ENCODE measurements at regions not wholly inside any gene's neighbourhood (a gene's known extent, or its start where the extent isn't known, plus 50 kb on each side); places are given as distances from the start of the nearest gene placed in this dataset.

DNA sequence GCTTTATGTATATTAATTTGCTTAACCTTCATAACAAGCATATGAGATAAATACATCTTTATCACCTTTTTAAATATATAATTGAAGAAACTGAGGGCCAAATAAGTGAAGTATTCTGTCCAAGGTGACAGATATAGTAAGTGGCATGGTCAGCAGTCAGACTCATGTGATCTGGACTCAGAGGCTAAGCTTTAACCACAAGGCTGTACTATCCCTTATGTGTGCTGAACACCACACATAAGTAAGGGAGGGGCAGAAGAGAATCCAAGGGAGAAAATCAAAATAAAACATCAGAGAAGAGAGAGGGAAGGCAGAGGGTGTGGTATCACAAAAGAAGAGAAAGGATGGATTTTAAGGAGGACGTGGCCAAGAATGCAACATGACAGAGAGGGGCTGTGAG, 348.4 kb downstream of the EFNB2 start:
- no peaks in the 10 kb centered on the region for H3K36me3 ChIP-seq (ENCODE audit: insufficient read depth)
- H3K4me1 ChIP-seq (ENCODE audit: insufficient read depth), result no peaks in the 10 kb centered on the region
- H3K27me3 ChIP-seq (ENCODE audit: insufficient read depth), result no peaks in the 10 kb centered on the region
- DNase-seq (ENCODE audit: low spot score) (no peak), ATAC-seq (no peak)
- H3K27me3 Mint-ChIP-seq (ENCODE audit: insufficient read depth, low read depth, poor library complexity), result peaks cover 2% of the 10 kb centered on the region
- H3K9me2 ChIP-seq (ENCODE audit: insufficient read depth), result peaks cover 4% of the 10 kb centered on the region; the same call in 1 of the 2 replicates
- no peaks in the 10 kb centered on the region for H3F3A ChIP-seq (replicated peaks; ENCODE audit: low read depth)
- peaks cover 2% of the 10 kb centered on the region; the same call in 1 of the 3 replicates for H3K4me1 Mint-ChIP-seq
- no peak overlapping the region for H3K4me2 ChIP-seq
- H4K20me1 ChIP-seq (replicated peaks; ENCODE audit: insufficient read depth), result no peaks in the 10 kb centered on the region
- TF ChIP-seq, protein P1, sequence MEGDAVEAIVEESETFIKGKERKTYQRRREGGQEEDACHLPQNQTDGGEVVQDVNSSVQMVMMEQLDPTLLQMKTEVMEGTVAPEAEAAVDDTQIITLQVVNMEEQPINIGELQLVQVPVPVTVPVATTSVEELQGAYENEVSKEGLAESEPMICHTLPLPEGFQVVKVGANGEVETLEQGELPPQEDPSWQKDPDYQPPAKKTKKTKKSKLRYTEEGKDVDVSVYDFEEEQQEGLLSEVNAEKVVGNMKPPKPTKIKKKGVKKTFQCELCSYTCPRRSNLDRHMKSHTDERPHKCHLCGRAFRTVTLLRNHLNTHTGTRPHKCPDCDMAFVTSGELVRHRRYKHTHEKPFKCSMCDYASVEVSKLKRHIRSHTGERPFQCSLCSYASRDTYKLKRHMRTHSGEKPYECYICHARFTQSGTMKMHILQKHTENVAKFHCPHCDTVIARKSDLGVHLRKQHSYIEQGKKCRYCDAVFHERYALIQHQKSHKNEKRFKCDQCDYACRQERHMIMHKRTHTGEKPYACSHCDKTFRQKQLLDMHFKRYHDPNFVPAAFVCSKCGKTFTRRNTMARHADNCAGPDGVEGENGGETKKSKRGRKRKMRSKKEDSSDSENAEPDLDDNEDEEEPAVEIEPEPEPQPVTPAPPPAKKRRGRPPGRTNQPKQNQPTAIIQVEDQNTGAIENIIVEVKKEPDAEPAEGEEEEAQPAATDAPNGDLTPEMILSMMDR (conservative IDR thresholded peaks at IDR 0.05; ENCODE audit: low read depth in 2 of 2), result no peak
- TF ChIP-seq ETS1 (IDR thresholded peaks at IDR 0.05) (no peak), JUNB (IDR thresholded peaks at IDR 0.05; ENCODE audit: unreplicated experiment) (no peak), ZNF114 (CRISPR knock-in tag; IDR thresholded peaks at IDR 0.05) (no peak), ZNF331 (CRISPR knock-in tag; IDR thresholded peaks at IDR 0.05; ENCODE audit: low read depth) (no peak), ZNF462 (CRISPR knock-in tag; IDR thresholded peaks at IDR 0.05) (no peak), EZH2 (IDR thresholded peaks at IDR 0.05; ENCODE audit: low read depth, unreplicated experiment) (no peak), POLR2AphosphoS5 (IDR thresholded peaks at IDR 0.05; ENCODE audit: low read depth) (no peak), EZH2phosphoT487 (IDR thresholded peaks at IDR 0.05; ENCODE audit: unreplicated experiment) (no peak), CREB1 (CRISPR knock-in tag; IDR thresholded peaks at IDR 0.05; ENCODE audit: low read depth) (no peak), NANOG (IDR thresholded peaks at IDR 0.05; ENCODE audit: borderline replicate concordance) (no peak), STAT1 (IDR thresholded peaks at IDR 0.05; ENCODE audit: unreplicated experiment) (no peak)
- TF ChIP-seq, protein P2, sequence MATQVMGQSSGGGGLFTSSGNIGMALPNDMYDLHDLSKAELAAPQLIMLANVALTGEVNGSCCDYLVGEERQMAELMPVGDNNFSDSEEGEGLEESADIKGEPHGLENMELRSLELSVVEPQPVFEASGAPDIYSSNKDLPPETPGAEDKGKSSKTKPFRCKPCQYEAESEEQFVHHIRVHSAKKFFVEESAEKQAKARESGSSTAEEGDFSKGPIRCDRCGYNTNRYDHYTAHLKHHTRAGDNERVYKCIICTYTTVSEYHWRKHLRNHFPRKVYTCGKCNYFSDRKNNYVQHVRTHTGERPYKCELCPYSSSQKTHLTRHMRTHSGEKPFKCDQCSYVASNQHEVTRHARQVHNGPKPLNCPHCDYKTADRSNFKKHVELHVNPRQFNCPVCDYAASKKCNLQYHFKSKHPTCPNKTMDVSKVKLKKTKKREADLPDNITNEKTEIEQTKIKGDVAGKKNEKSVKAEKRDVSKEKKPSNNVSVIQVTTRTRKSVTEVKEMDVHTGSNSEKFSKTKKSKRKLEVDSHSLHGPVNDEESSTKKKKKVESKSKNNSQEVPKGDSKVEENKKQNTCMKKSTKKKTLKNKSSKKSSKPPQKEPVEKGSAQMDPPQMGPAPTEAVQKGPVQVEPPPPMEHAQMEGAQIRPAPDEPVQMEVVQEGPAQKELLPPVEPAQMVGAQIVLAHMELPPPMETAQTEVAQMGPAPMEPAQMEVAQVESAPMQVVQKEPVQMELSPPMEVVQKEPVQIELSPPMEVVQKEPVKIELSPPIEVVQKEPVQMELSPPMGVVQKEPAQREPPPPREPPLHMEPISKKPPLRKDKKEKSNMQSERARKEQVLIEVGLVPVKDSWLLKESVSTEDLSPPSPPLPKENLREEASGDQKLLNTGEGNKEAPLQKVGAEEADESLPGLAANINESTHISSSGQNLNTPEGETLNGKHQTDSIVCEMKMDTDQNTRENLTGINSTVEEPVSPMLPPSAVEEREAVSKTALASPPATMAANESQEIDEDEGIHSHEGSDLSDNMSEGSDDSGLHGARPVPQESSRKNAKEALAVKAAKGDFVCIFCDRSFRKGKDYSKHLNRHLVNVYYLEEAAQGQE (IDR thresholded peaks at IDR 0.05; ENCODE audit: unreplicated experiment), result no peak
- H3K4me3 ChIP-seq, result no peak overlapping the region
- H3K36me3 Mint-ChIP-seq (ENCODE audit: low read depth), result peaks cover 3% of the 10 kb centered on the region; the same call in 1 of the 3 replicates
- no peak overlapping the region for H3K27ac Mint-ChIP-seq
- H3K9me3 Mint-ChIP-seq, result no peaks in the 10 kb centered on the region
- no peak overlapping the region for H2AFZ ChIP-seq
- H3K27ac ChIP-seq (ENCODE audit: low read depth), result no peak overlapping the region
- no peaks in the 10 kb centered on the region for H3K79me2 ChIP-seq (replicated peaks; ENCODE audit: insufficient read depth)
- H3K4me3 Mint-ChIP-seq, result no peak overlapping the region

Measured in GM23338 (cell line).